OCI-LY3 (cell line): ENCODE measurements at regions not wholly inside any gene's neighbourhood (a gene's known extent, or its start where the extent isn't known, plus 50 kb on each side); places are given as distances from the start of the nearest gene placed in this dataset.
"Not testable (repeated sequence)": the region's sequence is repeated elsewhere in the genome, so short reads cannot be mapped to it uniquely, and the experiment has no call there.

Experiments used
- H2AFZ ChIP-seq: fragments of 200-600, 300-600 bp; shearing (Covaris generic); 2 replicates; pipeline ENCODE4 v1.6.0; 2014; ENCODE audit warnings: antibody characterized with exemption, low read depth, low read length
- H3K27ac ChIP-seq: fragments of 200-600, 300-600 bp; sonication (generic); 2 replicates; pipeline ENCODE4 v1.5.1; 2014; ENCODE audit warnings: mild to moderate bottlenecking, low read length, moderate library complexity, mixed read lengths
- H3K27me3 ChIP-seq: fragments of 200-600, 300-600 bp; sonication (generic); 2 replicates; pipeline ENCODE4 v1.6.1; 2014; ENCODE audit warnings: low read depth, low read length, mixed read lengths
- H3K36me3 ChIP-seq: fragments of 200-600, 300-600 bp; sonication (generic); replicated peaks from 2 replicates; pipeline ENCODE3; 2014; ENCODE audit warnings: low read depth, low read length, mixed read lengths
- H3K4me1 ChIP-seq: fragments of 300-600, 200-600 bp; sonication (generic); 2 replicates; pipeline ENCODE4 v1.6.1; 2014; ENCODE audit warnings: low read length, mixed read lengths
- H3K4me2 ChIP-seq: fragments of 200-600, 300-600 bp; sonication (generic); 2 replicates; pipeline ENCODE4 v1.6.1; 2014; ENCODE audit warnings: low read length, mixed read lengths
- H3K4me3 ChIP-seq: fragments of 300-600, 200-600 bp; sonication (generic); 2 replicates; pipeline ENCODE4 v1.5.1; 2014; ENCODE audit warnings: antibody characterized with exemption, mild to moderate bottlenecking, low read length, moderate library complexity
- H3K79me2 ChIP-seq: fragments of 300-600, 200-600 bp; shearing (Covaris generic); 2 replicates; pipeline ENCODE4 v1.6.1; 2014; ENCODE audit warnings: mild to moderate bottlenecking, low read length, mixed read lengths
- H3K9ac ChIP-seq: fragments of 300-600, 200-600 bp; shearing (Covaris generic); 2 replicates; pipeline ENCODE4 v1.6.0; 2014; ENCODE audit warnings: mild to moderate bottlenecking, low read length, moderate library complexity
- H3K9me3 ChIP-seq: fragments of 200-600, 300-600 bp; shearing (Covaris generic); 2 replicates; pipeline ENCODE4 v1.6.1; 2014; ENCODE audit warnings: low read length, mixed read lengths; ENCODE audit not compliant: insufficient read depth
- H4K20me1 ChIP-seq: fragments of 200-600, 300-600 bp; sonication (generic); 2 replicates; pipeline ENCODE4 v1.6.1; 2016; ENCODE audit warnings: low read length, mixed read lengths; ENCODE audit not compliant: insufficient read depth
- CTCF ChIP-seq: fragments of 200-600, 300-600 bp; sonication (generic); IDR thresholded peaks from 2 replicates; pipeline ENCODE4 v1.5.1; 2014; ENCODE audit warnings: antibody characterized with exemption, low read length, low read depth
- EZH2phosphoT487 ChIP-seq: fragments of 200-600 bp; shearing (Covaris generic); IDR thresholded peaks from 2 replicates; pipeline ENCODE4 v1.6.1; 2018; ENCODE audit warnings: antibody characterized with exemption, mixed run types, low read depth

GRCh38 chr4:19562456-19562855 lies 689.2 kb upstream of the SLIT2 start:
- no peak overlapping the region for H3K9ac ChIP-seq
- no peaks in the 10 kb centered on the region for H4K20me1 ChIP-seq
- H3K27ac ChIP-seq = no peak overlapping the region
- no peaks in the 10 kb centered on the region for H3K27me3 ChIP-seq
- H3K4me2 ChIP-seq = no peak overlapping the region
- H3K9me3 ChIP-seq = no peaks in the 10 kb centered on the region
- no peak for TF ChIP-seq CTCF
- TF ChIP-seq EZH2phosphoT487 = no peak
- H2AFZ ChIP-seq = no peak overlapping the region
- H3K4me1 ChIP-seq = no peaks in the 10 kb centered on the region
- H3K79me2 ChIP-seq = no peaks in the 10 kb centered on the region
- H3K4me3 ChIP-seq = no peak overlapping the region
- no peaks in the 10 kb centered on the region for H3K36me3 ChIP-seq

- no peak for TF ChIP-seq EZH2phosphoT487
- TF ChIP-seq CTCF = no peak
- Histone ChIP-seq H3K79me2 (no peaks in the 10 kb centered on the region), H3K27ac (no peak overlapping the region), H2AFZ (no peak overlapping the region), H3K4me3 (no peak overlapping the region), H3K4me1 (no peaks in the 10 kb centered on the region), H3K4me2 (no peak overlapping the region), H3K36me3 (no peaks in the 10 kb centered on the region), H3K27me3 (no peaks in the 10 kb centered on the region), H4K20me1 (no peaks in the 10 kb centered on the region), H3K9ac (no peak overlapping the region), H3K9me3 (no peaks in the 10 kb centered on the region)
Measured at GRCh38 chr4:19557161-19557560, 694.5 kb upstream of the SLIT2 start.

GRCh38 chr4:19556276-19556675 lies 695.4 kb upstream of the SLIT2 start:
- H3K36me3 ChIP-seq, H3K4me3 ChIP-seq, H3K9me3 ChIP-seq, H3K27ac ChIP-seq, H3K4me1 ChIP-seq, H3K9ac ChIP-seq, H3K27me3 ChIP-seq, H2AFZ ChIP-seq, H4K20me1 ChIP-seq, H3K4me2 ChIP-seq, H3K79me2 ChIP-seq: not testable (repeated sequence)

GRCh38 chr4:19547463-19547862 lies 704.2 kb upstream of the SLIT2 start:
- Histone ChIP-seq H3K27ac (no peak overlapping the region), H3K4me1 (no peaks in the 10 kb centered on the region), H3K79me2 (no peaks in the 10 kb centered on the region), H4K20me1 (no peaks in the 10 kb centered on the region), H3K36me3 (no peaks in the 10 kb centered on the region), H3K9ac (no peak overlapping the region), H3K27me3 (no peaks in the 10 kb centered on the region), H3K9me3 (no peaks in the 10 kb centered on the region), H2AFZ (0 out of 2 replicates have a peak overlapping the region, but pooled peaks have one; percentile 23), H3K4me3 (no peak overlapping the region), H3K4me2 (no peak overlapping the region)
- TF ChIP-seq EZH2phosphoT487 (no peak), CTCF (no peak)
